ENCODE measurements at regions not wholly inside any gene's neighbourhood (a gene's known extent, or its start where the extent isn't known, plus 50 kb on each side); places are given as distances from the start of the nearest gene placed in this dataset.

- Histone ChIP-seq H4K20me1 (ENCODE audit: insufficient read depth, low read length) (no peaks in the 10 kb centered on the region), H3K4me1 (ENCODE audit: control insufficient read depth, insufficient read depth, low read length) (no peaks in the 10 kb centered on the region), H3K27ac (ENCODE audit: insufficient read depth, low read length) (no peak overlapping the region), H3K36me3 (ENCODE audit: control insufficient read depth, insufficient read depth, low read length) (no peaks in the 10 kb centered on the region), H2BK5ac (ENCODE audit: low read depth, low read length, poor library complexity, severe bottlenecking) (no peak overlapping the region), H2AK5ac (ENCODE audit: low read depth, low read length) (no peak overlapping the region), H2BK20ac (ENCODE audit: low read depth, low read length) (no peak overlapping the region), H3K14ac (replicated peaks; ENCODE audit: low read depth, low read length) (no peak overlapping the region), H2BK15ac (ENCODE audit: low read depth, low read length) (no peak overlapping the region), H4K5ac (ENCODE audit: low read depth, low read length) (no peak overlapping the region), H3K9me1 (ENCODE audit: insufficient read depth, low read length) (no peaks in the 10 kb centered on the region), H3K4me3 (ENCODE audit: insufficient read depth, low read depth, low read length) (no peak overlapping the region), H4K91ac (ENCODE audit: insufficient read depth, low read depth, low read length) (no peak overlapping the region), H3K4me2 (ENCODE audit: low read depth, low read length) (no peak overlapping the region), H3K9ac (ENCODE audit: low read depth, low read length) (no peak overlapping the region), H2AK9ac (replicated peaks; ENCODE audit: low read depth, low read length, poor library complexity) (no peak overlapping the region), H2BK120ac (ENCODE audit: low read depth, low read length) (no peak overlapping the region), H3K27me3 (ENCODE audit: control insufficient read depth, insufficient read depth, low read length) (no peaks in the 10 kb centered on the region), H3K23ac (ENCODE audit: low read depth, low read length) (no peak overlapping the region), H3K4ac (ENCODE audit: low read depth, low read length) (no peak overlapping the region), H3K18ac (ENCODE audit: low read depth, low read length) (no peak overlapping the region), H3K56ac (ENCODE audit: extremely low read depth, insufficient read depth, low read length) (no peak overlapping the region), H4K8ac (ENCODE audit: low read depth in 2 of 2, low read length in 2 of 2) (no peak overlapping the region), H3K9me3 (ENCODE audit: control insufficient read depth, insufficient read depth, low read length) (peaks cover 3% of the 10 kb centered on the region; the same call in 1 of the 2 replicates), H3K79me1 (ENCODE audit: low read depth in 1 of 2, low read length in 2 of 2) (no peaks in the 10 kb centered on the region), H2AFZ (replicated peaks; ENCODE audit: low read length, poor library complexity) (no peak overlapping the region)
- ATAC-seq (ENCODE audit: low read depth) (no peak), DNase-seq (no peak)
- intact Hi-C loops (cut with micrococcal nuclease), result no loop called here
- BruUV-seq (replicated peaks), result no TSS peak
- ChIA-PET POLR2A (ENCODE audit: unreplicated experiment) (no interaction called here), CTCF (no interaction called here)
- TF ChIP-seq RFX5 (IDR thresholded peaks at IDR 0.05; ENCODE audit: low read depth, low read length) (no peak), POLR2A (IDR thresholded peaks at IDR 0.05; ENCODE audit: low read depth, low read length) (no peak), SMC3 (IDR thresholded peaks at IDR 0.05; ENCODE audit: low read depth, low read length) (no peak), RAD21 (IDR thresholded peaks at IDR 0.05; ENCODE audit: low read length) (no peak), BHLHE40 (IDR thresholded peaks at IDR 0.05; ENCODE audit: low read depth, low read length) (no peak), CHD1 (IDR thresholded peaks at IDR 0.05; ENCODE audit: low read depth, low read length) (no peak), NFE2L2 (IDR thresholded peaks at IDR 0.05; ENCODE audit: low read depth, low read length) (no peak), FOS (IDR thresholded peaks at IDR 0.05; ENCODE audit: low read depth, low read length) (no peak), MAFK (IDR thresholded peaks at IDR 0.05; ENCODE audit: low read depth, low read length) (no peak), MAZ (IDR thresholded peaks at IDR 0.05; ENCODE audit: borderline replicate concordance, low read depth, low read length) (no peak)
- TF ChIP-seq, protein P1, sequence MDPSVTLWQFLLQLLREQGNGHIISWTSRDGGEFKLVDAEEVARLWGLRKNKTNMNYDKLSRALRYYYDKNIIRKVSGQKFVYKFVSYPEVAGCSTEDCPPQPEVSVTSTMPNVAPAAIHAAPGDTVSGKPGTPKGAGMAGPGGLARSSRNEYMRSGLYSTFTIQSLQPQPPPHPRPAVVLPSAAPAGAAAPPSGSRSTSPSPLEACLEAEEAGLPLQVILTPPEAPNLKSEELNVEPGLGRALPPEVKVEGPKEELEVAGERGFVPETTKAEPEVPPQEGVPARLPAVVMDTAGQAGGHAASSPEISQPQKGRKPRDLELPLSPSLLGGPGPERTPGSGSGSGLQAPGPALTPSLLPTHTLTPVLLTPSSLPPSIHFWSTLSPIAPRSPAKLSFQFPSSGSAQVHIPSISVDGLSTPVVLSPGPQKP (IDR thresholded peaks at IDR 0.05; ENCODE audit: borderline replicate concordance, low read depth, low read length), result no peak
- TF ChIP-seq, protein P2, sequence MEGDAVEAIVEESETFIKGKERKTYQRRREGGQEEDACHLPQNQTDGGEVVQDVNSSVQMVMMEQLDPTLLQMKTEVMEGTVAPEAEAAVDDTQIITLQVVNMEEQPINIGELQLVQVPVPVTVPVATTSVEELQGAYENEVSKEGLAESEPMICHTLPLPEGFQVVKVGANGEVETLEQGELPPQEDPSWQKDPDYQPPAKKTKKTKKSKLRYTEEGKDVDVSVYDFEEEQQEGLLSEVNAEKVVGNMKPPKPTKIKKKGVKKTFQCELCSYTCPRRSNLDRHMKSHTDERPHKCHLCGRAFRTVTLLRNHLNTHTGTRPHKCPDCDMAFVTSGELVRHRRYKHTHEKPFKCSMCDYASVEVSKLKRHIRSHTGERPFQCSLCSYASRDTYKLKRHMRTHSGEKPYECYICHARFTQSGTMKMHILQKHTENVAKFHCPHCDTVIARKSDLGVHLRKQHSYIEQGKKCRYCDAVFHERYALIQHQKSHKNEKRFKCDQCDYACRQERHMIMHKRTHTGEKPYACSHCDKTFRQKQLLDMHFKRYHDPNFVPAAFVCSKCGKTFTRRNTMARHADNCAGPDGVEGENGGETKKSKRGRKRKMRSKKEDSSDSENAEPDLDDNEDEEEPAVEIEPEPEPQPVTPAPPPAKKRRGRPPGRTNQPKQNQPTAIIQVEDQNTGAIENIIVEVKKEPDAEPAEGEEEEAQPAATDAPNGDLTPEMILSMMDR (conservative IDR thresholded peaks at IDR 0.05; ENCODE audit: low read depth, low read length), result no peak
- dilution Hi-C loops (cut with HindIII; ENCODE audit: low sequenced_read_pairs, unreplicated experiment), result no loop called here
- WGBS, 2 experiments (ENCODE audit: extremely low coverage in 2 of 2, insufficient read length in 1 of 2), result no CpG with 5 or more reads among the region's 1 CpG
- in situ Hi-C loops (cut with MboI; ENCODE audit: low sequenced_read_pairs), result no loop called here
Measured at GRCh38 chr2:77602771-77603170, 80.6 kb upstream of the LRRTM4 start.

Measured in IMR-90 (cell line).